Hepatocyte (in vitro differentiated cells): ENCODE measurements at regions not wholly inside any gene's neighbourhood (a gene's known extent, or its start where the extent isn't known, plus 50 kb on each side); places are given as distances from the start of the nearest gene placed in this dataset.

Experiments used
- DNase-seq: peaks from one replicate; pipeline ENCODE4 v3.0.0-alpha.2; 2016; ENCODE audit warnings: low spot score
- H2AFZ ChIP-seq: fragments of 200-600 bp; sonication (generic); 2 replicates; pipeline ENCODE4 v1.6.0; 2016; ENCODE audit warnings: antibody characterized with exemption, mild to moderate bottlenecking
- H3K27ac ChIP-seq: fragments of 200-600 bp; sonication (generic); 2 replicates; pipeline ENCODE4 v1.5.1; 2016; ENCODE audit warnings: mild to moderate bottlenecking
- H3K27me3 ChIP-seq: fragments of 200-600 bp; sonication (generic); 2 replicates; pipeline ENCODE4 v1.6.1; 2016
- H3K36me3 ChIP-seq: fragments of 200-600 bp; sonication (generic); replicated peaks from 2 replicates; pipeline ENCODE4 v1.5.1; 2016; ENCODE audit warnings: low read depth; ENCODE audit not compliant: insufficient read depth
- H3K4me1 ChIP-seq: fragments of 200-600 bp; sonication (generic); 2 replicates; pipeline ENCODE4 v1.5.1; 2016; ENCODE audit warnings: mild to moderate bottlenecking, moderate library complexity; ENCODE audit not compliant: insufficient read depth
- H3K4me2 ChIP-seq: fragments of 200-600 bp; sonication (generic); 2 replicates; pipeline ENCODE4 v1.6.0; 2016
- H3K4me3 ChIP-seq: fragments of 200-600 bp; sonication (generic); 2 replicates; pipeline ENCODE4 v1.5.1; 2016; ENCODE audit warnings: mild to moderate bottlenecking
- H3K79me2 ChIP-seq: fragments of 200-600 bp; sonication (generic); 2 replicates; pipeline ENCODE4 v1.6.0; 2017; ENCODE audit warnings: mild to moderate bottlenecking
- H3K9me2 ChIP-seq: fragments of 200-600 bp; sonication (generic); replicated peaks from 2 replicates; pipeline ENCODE4 v1.6.0; 2017; ENCODE audit warnings: mild to moderate bottlenecking; ENCODE audit not compliant: insufficient read depth
- H3K9me3 ChIP-seq: fragments of 200-600 bp; sonication (generic); 2 replicates; pipeline ENCODE4 v1.5.1; 2016; ENCODE audit warnings: low read depth, mild to moderate bottlenecking
- H4K20me1 ChIP-seq: fragments of 200-600 bp; sonication (generic); 2 replicates; pipeline ENCODE4 v1.6.0; 2016; ENCODE audit warnings: mild to moderate bottlenecking; ENCODE audit not compliant: insufficient read depth, poor library complexity, severe bottlenecking
- CTCF ChIP-seq: fragments of 200-600 bp; sonication (generic); IDR thresholded peaks from 2 replicates; pipeline ENCODE4 v1.5.1; 2016; ENCODE audit warnings: antibody characterized with exemption, mild to moderate bottlenecking; ENCODE audit not compliant: poor library complexity
- EZH2 ChIP-seq: fragments of 200-600 bp; sonication (generic); IDR thresholded peaks from 2 replicates; pipeline ENCODE4 v1.6.1; 2016; ENCODE audit warnings: antibody characterized with exemption, mild to moderate bottlenecking, borderline replicate concordance
- EZH2phosphoT487 ChIP-seq: fragments of 200-600 bp; sonication (generic); IDR thresholded peaks from one replicate; pipeline ENCODE4 v1.6.1; 2018; ENCODE audit warnings: antibody characterized with exemption, mild to moderate bottlenecking, low read depth, moderate library complexity; ENCODE audit not compliant: unreplicated experiment, severe bottlenecking
- WGBS: methylation state at CpG from one replicate; pipeline ENCODE4 v1.1.6; 2016; ENCODE audit warnings: low lambda C conversion rate; ENCODE audit errors: missing lambda C conversion rate; 5-methylcytosine and 5-hydroxymethylcytosine counted together

GRCh38 chr3:23017801-23018200 is 185.3 kb upstream of the UBE2E2 start:
- 35% methylated on average over 1 of the region's 1 CpG for WGBS
- Histone ChIP-seq H3K9me3 (no peaks in the 10 kb centered on the region), H2AFZ (no peak overlapping the region)

GRCh38 chr3:23019596-23020300 is 183.4 kb upstream of the UBE2E2 start:
- Histone ChIP-seq H2AFZ (no peak overlapping the region), H3K9me2 (no peaks in the 10 kb centered on the region), H3K4me2 (no peak overlapping the region), H3K4me3 (no peak overlapping the region), H3K4me1 (no peaks in the 10 kb centered on the region), H4K20me1 (no peaks in the 10 kb centered on the region), H3K36me3 (no peaks in the 10 kb centered on the region), H3K27me3 (no peaks in the 10 kb centered on the region), H3K9me3 (no peaks in the 10 kb centered on the region), H3K79me2 (no peaks in the 10 kb centered on the region), H3K27ac (no peak overlapping the region)
- no peak for DNase-seq
- no peak for TF ChIP-seq CTCF
- TF ChIP-seq EZH2phosphoT487: no peak
- no peak for TF ChIP-seq EZH2
- WGBS: 38% methylated on average over 4 of the region's 4 CpGs

More at GRCh38 chr3:23017801-23018200, 185.3 kb upstream of the UBE2E2 start:
- Histone ChIP-seq H3K79me2 (no peaks in the 10 kb centered on the region), H3K4me1 (no peaks in the 10 kb centered on the region), H3K4me2 (no peak overlapping the region), H3K36me3 (no peaks in the 10 kb centered on the region), H3K4me3 (no peak overlapping the region), H3K27ac (no peak overlapping the region), H3K9me2 (no peaks in the 10 kb centered on the region), H4K20me1 (no peaks in the 10 kb centered on the region), H3K27me3 (no peaks in the 10 kb centered on the region)
- DNase-seq: peak; percentile 19
- TF ChIP-seq CTCF (no peak), EZH2 (no peak), EZH2phosphoT487 (no peak)

- H3K9me3 ChIP-seq: peaks cover 4% of the 10 kb centered on the region
- no peaks in the 10 kb centered on the region for H3K4me1 ChIP-seq
- no peaks in the 10 kb centered on the region for H3K9me2 ChIP-seq
- H4K20me1 ChIP-seq: no peaks in the 10 kb centered on the region
- DNase-seq: no peak
- H3K79me2 ChIP-seq: no peaks in the 10 kb centered on the region
- TF ChIP-seq CTCF (no peak), EZH2 (no peak), EZH2phosphoT487 (no peak)
- WGBS: 22% methylated on average over 2 of the region's 2 CpGs
- H2AFZ ChIP-seq: no peak overlapping the region
- H3K4me2 ChIP-seq: no peak overlapping the region
- no peaks in the 10 kb centered on the region for H3K27me3 ChIP-seq
- H3K4me3 ChIP-seq: no peak overlapping the region
- no peaks in the 10 kb centered on the region for H3K36me3 ChIP-seq
- no peak overlapping the region for H3K27ac ChIP-seq
Measured at GRCh38 chr3:23028294-23028693, 174.8 kb upstream of the UBE2E2 start.
